HG02870 (cell line): ENCODE measurements at regions not wholly inside any gene's neighbourhood (a gene's known extent, or its start where the extent isn't known, plus 50 kb on each side); places are given as distances from the start of the nearest gene placed in this dataset.
"Not testable (repeated sequence)": the region's sequence is repeated elsewhere in the genome, so short reads cannot be mapped to it uniquely, and the experiment has no call there.

ENCODE experiments used
- ATAC-seq: cut with Tn5 transposase; IDR thresholded peaks from one replicate; pipeline ENCODE4 v1.9.1; 2021; ENCODE audit warnings: mild to moderate bottlenecking, moderate library complexity; ENCODE audit not compliant: unreplicated experiment

- ATAC-seq, result no peak
These were observed 1116.4 kb downstream of the SOCS6 start for GRCh38 chr18:71405169-71405809.

GRCh38 chr18:71403501-71403900, 1114.7 kb downstream of the SOCS6 start:
- ATAC-seq, result no peak

- no peak for ATAC-seq
These were observed 1109.7 kb downstream of the SOCS6 start for GRCh38 chr18:71398531-71398930.

- no peak for ATAC-seq
These were observed 1099.3 kb downstream of the SOCS6 start for GRCh38 chr18:71388148-71388547.

- no peak for ATAC-seq
These were observed 1085.6 kb downstream of the SOCS6 start for GRCh38 chr18:71374294-71375000.

- ATAC-seq, result no peak
These were observed 1083.2 kb downstream of the SOCS6 start for GRCh38 chr18:71371951-71372605.

GRCh38 chr18:71370671-71371445, 1082.0 kb downstream of the SOCS6 start:
- ATAC-seq, result no peak

- ATAC-seq, result no peak
These were observed 1081.2 kb downstream of the SOCS6 start for GRCh38 chr18:71370095-71370494.

GRCh38 chr18:71362140-71362539, 1073.3 kb downstream of the SOCS6 start:
- ATAC-seq, result no peak

- not testable (repeated sequence) for ATAC-seq
These were observed 1066.8 kb downstream of the SOCS6 start for GRCh38 chr18:71355599-71355998.

GRCh38 chr18:71352618-71353017, 1063.8 kb downstream of the SOCS6 start:
- ATAC-seq, result no peak

GRCh38 chr18:71336576-71337210, 1047.8 kb downstream of the SOCS6 start:
- no peak for ATAC-seq

- no peak for ATAC-seq
These were observed 1040.7 kb downstream of the SOCS6 start for GRCh38 chr18:71329563-71329962.

GRCh38 chr18:71329114-71329513, 1040.3 kb downstream of the SOCS6 start:
- ATAC-seq, result no peak

GRCh38 chr18:71327850-71328249, 1039.0 kb downstream of the SOCS6 start:
- ATAC-seq, result no peak

- ATAC-seq, result no peak
These were observed 1038.6 kb downstream of the SOCS6 start for GRCh38 chr18:71327441-71327840.

GRCh38 chr18:71326826-71327225, 1038.0 kb downstream of the SOCS6 start:
- no peak for ATAC-seq

GRCh38 chr18:71324356-71324755, 1035.5 kb downstream of the SOCS6 start:
- no peak for ATAC-seq

- ATAC-seq, result no peak
These were observed 1033.4 kb downstream of the SOCS6 start for GRCh38 chr18:71322201-71322600.

GRCh38 chr18:71321319-71321718, 1032.5 kb downstream of the SOCS6 start:
- no peak for ATAC-seq

GRCh38 chr18:71304856-71305255, 1016.0 kb downstream of the SOCS6 start:
- no peak for ATAC-seq
